A673 (cell line): ENCODE measurements at regions not wholly inside any gene's neighbourhood (a gene's known extent, or its start where the extent isn't known, plus 50 kb on each side); places are given as distances from the start of the nearest gene placed in this dataset.

Experiments used
- EZH2 ChIP-seq: fragments of 200-600 bp; sonication (generic); IDR thresholded peaks from 2 replicates; pipeline ENCODE4 v1.6.1; 2017; ENCODE audit warnings: borderline replicate concordance, low read depth, mild to moderate bottlenecking, mixed read lengths, antibody characterized with exemption, low read length; ENCODE audit not compliant: poor library complexity, severe bottlenecking
- TF ChIP-seq, protein P1 (sequence below): fragments of 300-800, 200-600 bp; sonication (generic); conservative IDR thresholded peaks from 2 replicates; pipeline ENCODE4 v1.5.1; 2017; ENCODE audit warnings: low read depth, mild to moderate bottlenecking, antibody characterized with exemption, low read length, moderate library complexity, mixed read lengths

DNA sequence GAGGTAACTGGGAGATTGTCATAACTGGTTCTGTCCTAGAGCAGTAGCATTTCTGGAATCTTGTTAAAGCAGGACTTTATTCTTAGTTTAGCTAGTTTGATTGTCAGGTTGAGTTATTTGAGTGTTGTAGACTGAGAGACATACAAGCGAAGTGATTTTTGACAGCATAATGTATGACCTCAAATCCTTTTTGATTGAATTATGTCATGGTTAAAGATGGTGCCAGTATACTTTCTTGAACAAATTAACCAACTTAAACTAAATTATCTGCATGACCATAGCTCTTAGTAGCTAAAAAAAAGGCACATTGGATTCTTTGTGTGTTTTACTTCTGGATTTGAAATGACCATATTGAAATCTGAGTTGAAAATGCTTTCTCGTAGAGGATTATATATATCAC is 626.6 kb downstream of the TMTC2 start:
- TF ChIP-seq, protein P1, sequence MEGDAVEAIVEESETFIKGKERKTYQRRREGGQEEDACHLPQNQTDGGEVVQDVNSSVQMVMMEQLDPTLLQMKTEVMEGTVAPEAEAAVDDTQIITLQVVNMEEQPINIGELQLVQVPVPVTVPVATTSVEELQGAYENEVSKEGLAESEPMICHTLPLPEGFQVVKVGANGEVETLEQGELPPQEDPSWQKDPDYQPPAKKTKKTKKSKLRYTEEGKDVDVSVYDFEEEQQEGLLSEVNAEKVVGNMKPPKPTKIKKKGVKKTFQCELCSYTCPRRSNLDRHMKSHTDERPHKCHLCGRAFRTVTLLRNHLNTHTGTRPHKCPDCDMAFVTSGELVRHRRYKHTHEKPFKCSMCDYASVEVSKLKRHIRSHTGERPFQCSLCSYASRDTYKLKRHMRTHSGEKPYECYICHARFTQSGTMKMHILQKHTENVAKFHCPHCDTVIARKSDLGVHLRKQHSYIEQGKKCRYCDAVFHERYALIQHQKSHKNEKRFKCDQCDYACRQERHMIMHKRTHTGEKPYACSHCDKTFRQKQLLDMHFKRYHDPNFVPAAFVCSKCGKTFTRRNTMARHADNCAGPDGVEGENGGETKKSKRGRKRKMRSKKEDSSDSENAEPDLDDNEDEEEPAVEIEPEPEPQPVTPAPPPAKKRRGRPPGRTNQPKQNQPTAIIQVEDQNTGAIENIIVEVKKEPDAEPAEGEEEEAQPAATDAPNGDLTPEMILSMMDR = no peak
- no peak for TF ChIP-seq EZH2
